ENCODE measurements at regions not wholly inside any gene's neighbourhood (a gene's known extent, or its start where the extent isn't known, plus 50 kb on each side); places are given as distances from the start of the nearest gene placed in this dataset.
"Not testable (repeated sequence)": the region's sequence is repeated elsewhere in the genome, so short reads cannot be mapped to it uniquely, and the experiment has no call there.

GRCh38 chrX:857376-857775 is 226.8 kb downstream of the SHOX start:
- TF ChIP-seq CTCF (IDR thresholded peaks at IDR 0.05; ENCODE audit: low read depth, low read length), result no peak
- no peak for DNase-seq (ENCODE audit: extremely low read depth, low read depth)

GRCh38 chrX:856566-857290 is 226.1 kb downstream of the SHOX start:
- no peak for DNase-seq (ENCODE audit: extremely low read depth, low read depth)
- TF ChIP-seq CTCF (IDR thresholded peaks at IDR 0.05; ENCODE audit: low read depth, low read length), result no peak

- no peak for DNase-seq (ENCODE audit: extremely low read depth, low read depth)
- TF ChIP-seq CTCF (IDR thresholded peaks at IDR 0.05; ENCODE audit: low read depth, low read length), result no peak
Observed at GRCh38 chrX:853304-853703, 222.7 kb downstream of the SHOX start.

- no peak for DNase-seq (ENCODE audit: extremely low read depth, low read depth)
Observed at GRCh38 chrX:850471-850916, 219.9 kb downstream of the SHOX start.

GRCh38 chrX:848386-848785 is 217.8 kb downstream of the SHOX start:
- no peak for DNase-seq (ENCODE audit: extremely low read depth, low read depth)
- no peak for TF ChIP-seq CTCF (IDR thresholded peaks at IDR 0.05; ENCODE audit: low read depth, low read length)

More at GRCh38 chrX:850471-850916, 219.9 kb downstream of the SHOX start:
- no peak for TF ChIP-seq CTCF (IDR thresholded peaks at IDR 0.05; ENCODE audit: low read depth, low read length)

GRCh38 chrX:843306-843705 is 212.7 kb downstream of the SHOX start:
- DNase-seq (ENCODE audit: extremely low read depth, low read depth), result no peak
- TF ChIP-seq CTCF (IDR thresholded peaks at IDR 0.05; ENCODE audit: low read depth, low read length), result no peak

- no peak for DNase-seq (ENCODE audit: extremely low read depth, low read depth)
- no peak for TF ChIP-seq CTCF (IDR thresholded peaks at IDR 0.05; ENCODE audit: low read depth, low read length)
Observed at GRCh38 chrX:840556-840955, 210.0 kb downstream of the SHOX start.

- not testable (repeated sequence) for DNase-seq (ENCODE audit: extremely low read depth, low read depth)
Observed at GRCh38 chrX:838666-839065, 208.1 kb downstream of the SHOX start.

GRCh38 chrX:835857-836256 is 205.3 kb downstream of the SHOX start:
- not testable (repeated sequence) for DNase-seq (ENCODE audit: extremely low read depth, low read depth)

Data from AG09319 (cell line).